Right ventricle myocardium inferior (tissue), 1 donor: ENCODE measurements at regions not wholly inside any gene's neighbourhood (a gene's known extent, or its start where the extent isn't known, plus 50 kb on each side); places are given as distances from the start of the nearest gene placed in this dataset.
"Not testable (repeated sequence)": the region's sequence is repeated elsewhere in the genome, so short reads cannot be mapped to it uniquely, and the experiment has no call there.

Source experiments
- ATAC-seq: fragments of 200-7000 bp; cut with Tn5 transposase; one replicate; pipeline ENCODE4 v1.9.1; 2020; ENCODE audit warnings: mild to moderate bottlenecking, moderate library complexity
- DNase-seq: peaks from one replicate; pipeline ENCODE4 v3.0.0; 2021; ENCODE audit errors: missing footprints
- intact Hi-C: fragments of 100-400 bp; cut with DNase I; formaldehyde crosslinking; loops from one replicate; pipeline ENCODE4 v1.11.0; 2022
- donor health status: DM: no; HTN: yes; CAD: no; lungs with severe emphysema.

- ATAC-seq, DNase-seq, intact Hi-C loops: not testable (repeated sequence)
These were observed 1760.7 kb upstream of the DEFB115 start for GRCh38 chr20:29496767-29497166.

GRCh38 chr20:29497261-29497671 is 1760.2 kb upstream of the DEFB115 start:
- no peak for ATAC-seq
- DNase-seq: no peak
- intact Hi-C loops: no loop called here

- ATAC-seq, intact Hi-C loops: not testable (repeated sequence)
- peak; percentile 72 for DNase-seq
These were observed 1759.8 kb upstream of the DEFB115 start for GRCh38 chr20:29497684-29498083.

- ATAC-seq, intact Hi-C loops, DNase-seq: not testable (repeated sequence)
These were observed 1756.7 kb upstream of the DEFB115 start for GRCh38 chr20:29500738-29501137.

- ATAC-seq, intact Hi-C loops: not testable (repeated sequence)
- peak; percentile 73 for DNase-seq
These were observed 1742.8 kb upstream of the DEFB115 start for GRCh38 chr20:29514634-29515033.

- ATAC-seq: not testable (repeated sequence)
- DNase-seq: peak; percentile 61
These were observed 1740.6 kb upstream of the DEFB115 start for GRCh38 chr20:29516847-29517246.

GRCh38 chr20:29519610-29520241 is 1737.7 kb upstream of the DEFB115 start:
- DNase-seq, ATAC-seq, intact Hi-C loops: not testable (repeated sequence)

More at GRCh38 chr20:29516847-29517246, 1740.6 kb upstream of the DEFB115 start:
- intact Hi-C loops: not testable (repeated sequence)

- DNase-seq, ATAC-seq, intact Hi-C loops: not testable (repeated sequence)
These were observed 1723.8 kb upstream of the DEFB115 start for GRCh38 chr20:29533566-29534177.

- intact Hi-C loops, DNase-seq, ATAC-seq: not testable (repeated sequence)
These were observed 1690.4 kb upstream of the DEFB115 start for GRCh38 chr20:29566901-29567635.

GRCh38 chr20:29567671-29568070 is 1689.8 kb upstream of the DEFB115 start:
- ATAC-seq, DNase-seq, intact Hi-C loops: not testable (repeated sequence)

- intact Hi-C loops, ATAC-seq, DNase-seq: not testable (repeated sequence)
These were observed 1687.3 kb upstream of the DEFB115 start for GRCh38 chr20:29570126-29570525.

GRCh38 chr20:29589530-29589929 is 1667.9 kb upstream of the DEFB115 start:
- DNase-seq, ATAC-seq, intact Hi-C loops: not testable (repeated sequence)

- DNase-seq: not testable (repeated sequence)
These were observed 1653.3 kb upstream of the DEFB115 start for GRCh38 chr20:29604163-29604562.

GRCh38 chr20:29606171-29606570 is 1651.3 kb upstream of the DEFB115 start:
- intact Hi-C loops, ATAC-seq: not testable (repeated sequence)

More at GRCh38 chr20:29604163-29604562, 1653.3 kb upstream of the DEFB115 start:
- ATAC-seq, intact Hi-C loops: not testable (repeated sequence)

GRCh38 chr20:29629395-29629794 is 1628.1 kb upstream of the DEFB115 start:
- intact Hi-C loops, DNase-seq, ATAC-seq: not testable (repeated sequence)

More at GRCh38 chr20:29606171-29606570, 1651.3 kb upstream of the DEFB115 start:
- DNase-seq: not testable (repeated sequence)
